GM18519 (cell line): ENCODE measurements at regions not wholly inside any gene's neighbourhood (a gene's known extent, or its start where the extent isn't known, plus 50 kb on each side); places are given as distances from the start of the nearest gene placed in this dataset.

Experiments used
- ATAC-seq: cut with Tn5 transposase; IDR thresholded peaks from one replicate; pipeline ENCODE4 v1.9.1; 2021; ENCODE audit warnings: mild to moderate bottlenecking, moderate library complexity; ENCODE audit not compliant: unreplicated experiment, low FRiP score

- ATAC-seq, result peak; percentile 40
Observed at GRCh38 chr9:89743573-89744254, 138.9 kb downstream of the GADD45G start.

- ATAC-seq, result no peak
Observed at GRCh38 chr9:89744255-89744648, 139.4 kb downstream of the GADD45G start.

- ATAC-seq, result no peak
Observed at GRCh38 chr9:89744730-89745129, 139.9 kb downstream of the GADD45G start.

- no peak for ATAC-seq
Observed at GRCh38 chr9:89745601-89746376, 141.0 kb downstream of the GADD45G start.

GRCh38 chr9:89746385-89747116 lies 141.7 kb downstream of the GADD45G start:
- ATAC-seq, result no peak

GRCh38 chr9:89747596-89747995 lies 142.8 kb downstream of the GADD45G start:
- ATAC-seq, result no peak

- no peak for ATAC-seq
Observed at GRCh38 chr9:89748021-89748670, 143.3 kb downstream of the GADD45G start.

- ATAC-seq, result no peak
Observed at GRCh38 chr9:89748831-89749499, 144.2 kb downstream of the GADD45G start.

GRCh38 chr9:89749500-89750116 lies 144.8 kb downstream of the GADD45G start:
- no peak for ATAC-seq

- ATAC-seq, result no peak
Observed at GRCh38 chr9:89750117-89750791, 145.4 kb downstream of the GADD45G start.

- no peak for ATAC-seq
Observed at GRCh38 chr9:89751079-89751825, 146.4 kb downstream of the GADD45G start.

GRCh38 chr9:89752154-89752553 lies 147.3 kb downstream of the GADD45G start:
- ATAC-seq, result no peak

GRCh38 chr9:89753472-89754055 lies 148.8 kb downstream of the GADD45G start:
- ATAC-seq, result no peak

GRCh38 chr9:89754193-89754592 lies 149.4 kb downstream of the GADD45G start:
- no peak for ATAC-seq

- no peak for ATAC-seq
Observed at GRCh38 chr9:89755821-89756220, 151.0 kb downstream of the GADD45G start.

- no peak for ATAC-seq
Observed at GRCh38 chr9:89756891-89757537, 152.2 kb downstream of the GADD45G start.

- ATAC-seq, result no peak
Observed at GRCh38 chr9:89757776-89758528, 153.1 kb downstream of the GADD45G start.
